ENCODE measurements at regions not wholly inside any gene's neighbourhood (a gene's known extent, or its start where the extent isn't known, plus 50 kb on each side); places are given as distances from the start of the nearest gene placed in this dataset.

DNA sequence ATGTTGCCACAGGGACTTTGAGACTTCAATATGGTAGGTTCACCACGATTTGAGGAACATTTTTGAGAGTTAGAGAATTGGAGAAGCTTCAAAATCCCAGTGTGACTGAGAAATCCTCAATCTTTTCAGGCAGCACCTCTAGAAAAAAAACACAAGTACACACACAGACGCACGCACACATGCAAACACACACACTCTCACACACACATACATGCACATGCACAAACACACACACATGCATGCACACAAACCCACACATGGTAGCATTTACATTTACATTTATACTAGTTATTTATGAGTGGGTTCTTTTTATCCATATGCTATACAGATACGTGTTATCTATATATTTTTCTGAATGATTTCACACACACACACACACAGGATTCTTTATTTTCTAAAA is 901.9 kb downstream of the GATA3 start:
- peaks cover 1% of the 10 kb centered on the region for H3K9me3 Mint-ChIP-seq (ENCODE audit: unreplicated experiment)
- TF ChIP-seq, protein P1, sequence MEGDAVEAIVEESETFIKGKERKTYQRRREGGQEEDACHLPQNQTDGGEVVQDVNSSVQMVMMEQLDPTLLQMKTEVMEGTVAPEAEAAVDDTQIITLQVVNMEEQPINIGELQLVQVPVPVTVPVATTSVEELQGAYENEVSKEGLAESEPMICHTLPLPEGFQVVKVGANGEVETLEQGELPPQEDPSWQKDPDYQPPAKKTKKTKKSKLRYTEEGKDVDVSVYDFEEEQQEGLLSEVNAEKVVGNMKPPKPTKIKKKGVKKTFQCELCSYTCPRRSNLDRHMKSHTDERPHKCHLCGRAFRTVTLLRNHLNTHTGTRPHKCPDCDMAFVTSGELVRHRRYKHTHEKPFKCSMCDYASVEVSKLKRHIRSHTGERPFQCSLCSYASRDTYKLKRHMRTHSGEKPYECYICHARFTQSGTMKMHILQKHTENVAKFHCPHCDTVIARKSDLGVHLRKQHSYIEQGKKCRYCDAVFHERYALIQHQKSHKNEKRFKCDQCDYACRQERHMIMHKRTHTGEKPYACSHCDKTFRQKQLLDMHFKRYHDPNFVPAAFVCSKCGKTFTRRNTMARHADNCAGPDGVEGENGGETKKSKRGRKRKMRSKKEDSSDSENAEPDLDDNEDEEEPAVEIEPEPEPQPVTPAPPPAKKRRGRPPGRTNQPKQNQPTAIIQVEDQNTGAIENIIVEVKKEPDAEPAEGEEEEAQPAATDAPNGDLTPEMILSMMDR (IDR thresholded peaks at IDR 0.05; ENCODE audit: partially characterized antibody, unreplicated experiment): no peak
- no peaks in the 10 kb centered on the region for H3K36me3 Mint-ChIP-seq (ENCODE audit: unreplicated experiment)
- no peaks in the 10 kb centered on the region for H3K4me1 Mint-ChIP-seq (ENCODE audit: low read depth, unreplicated experiment)
- H3K27me3 Mint-ChIP-seq (ENCODE audit: unreplicated experiment): peaks cover 1% of the 10 kb centered on the region
- H3K4me3 Mint-ChIP-seq (ENCODE audit: unreplicated experiment): no peak overlapping the region
- DNase-seq: no peak
- no peak overlapping the region for H3K27ac Mint-ChIP-seq (ENCODE audit: unreplicated experiment)

DNA sequence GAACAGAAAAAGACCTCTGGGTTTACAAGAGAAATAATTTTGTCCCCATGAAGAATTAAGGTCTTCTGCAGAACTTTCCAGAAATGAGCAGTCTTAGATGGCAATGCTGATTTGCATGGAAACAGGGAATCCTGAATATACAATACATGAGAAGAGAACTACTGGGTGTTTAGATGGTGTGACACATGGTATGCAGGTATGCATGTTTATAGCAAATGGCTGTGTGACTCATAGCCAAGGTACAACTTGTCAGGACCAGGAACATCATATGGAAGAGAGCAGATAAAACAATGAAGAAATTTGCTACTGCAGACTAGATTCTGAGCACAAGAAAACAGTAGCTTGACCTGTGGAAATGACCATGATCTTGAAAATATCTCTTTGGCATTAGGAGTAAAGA is 907.8 kb downstream of the GATA3 start:
- H3K4me3 Mint-ChIP-seq (ENCODE audit: unreplicated experiment): no peak overlapping the region
- H3K9me3 Mint-ChIP-seq (ENCODE audit: unreplicated experiment): no peaks in the 10 kb centered on the region
- no peaks in the 10 kb centered on the region for H3K27me3 Mint-ChIP-seq (ENCODE audit: unreplicated experiment)
- H3K27ac Mint-ChIP-seq (ENCODE audit: unreplicated experiment): no peak overlapping the region
- no peak for DNase-seq
- H3K36me3 Mint-ChIP-seq (ENCODE audit: unreplicated experiment): no peaks in the 10 kb centered on the region
- H3K4me1 Mint-ChIP-seq (ENCODE audit: low read depth, unreplicated experiment): no peaks in the 10 kb centered on the region
- TF ChIP-seq, protein P1 (IDR thresholded peaks at IDR 0.05; ENCODE audit: partially characterized antibody, unreplicated experiment): no peak

DNA sequence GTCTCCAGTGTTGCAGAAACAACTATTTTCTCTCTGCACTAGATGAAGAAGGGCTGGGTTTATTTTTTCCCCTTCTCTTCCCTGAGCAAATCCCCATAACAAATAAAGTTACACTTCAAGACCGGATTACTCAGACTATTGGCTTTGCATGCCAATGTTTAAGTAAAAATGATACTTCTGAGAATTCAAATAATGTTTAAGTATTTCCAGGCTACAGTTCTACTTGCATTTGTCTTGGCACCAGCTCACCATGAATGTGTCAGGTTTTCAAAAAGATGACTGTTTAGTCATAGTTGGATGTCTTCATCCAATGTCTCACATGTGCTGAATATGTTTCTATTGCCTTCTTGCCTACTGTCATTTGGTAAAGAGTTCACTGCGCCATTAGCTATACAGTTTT is 912.6 kb downstream of the GATA3 start:
- Mint-ChIP-seq H3K27me3 (ENCODE audit: unreplicated experiment) (no peaks in the 10 kb centered on the region), H3K4me1 (ENCODE audit: low read depth, unreplicated experiment) (no peaks in the 10 kb centered on the region), H3K9me3 (ENCODE audit: unreplicated experiment) (no peaks in the 10 kb centered on the region), H3K4me3 (ENCODE audit: unreplicated experiment) (no peak overlapping the region), H3K27ac (ENCODE audit: unreplicated experiment) (no peak overlapping the region), H3K36me3 (ENCODE audit: unreplicated experiment) (no peaks in the 10 kb centered on the region)
- TF ChIP-seq, protein P1 (IDR thresholded peaks at IDR 0.05; ENCODE audit: partially characterized antibody, unreplicated experiment): no peak
- no peak for DNase-seq

DNA sequence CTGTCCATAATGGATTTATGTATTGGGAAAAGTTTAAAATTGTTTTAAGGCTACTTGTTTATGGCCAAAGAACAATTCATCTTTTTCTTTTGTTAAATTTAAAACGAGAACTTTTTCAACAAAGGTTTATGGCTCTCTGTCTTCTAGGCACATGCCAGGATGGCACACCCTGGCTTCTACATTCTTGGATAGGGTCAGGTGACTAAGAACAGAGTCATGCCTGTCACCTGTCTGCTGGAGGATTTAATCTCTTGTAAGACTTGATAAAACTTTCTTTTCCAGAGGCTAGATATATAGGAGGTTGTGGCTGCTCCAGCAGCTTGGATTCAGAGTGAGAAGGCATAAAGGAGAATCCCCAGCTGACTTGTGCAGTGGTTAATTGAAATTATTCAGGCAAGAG is 915.4 kb downstream of the GATA3 start:
- TF ChIP-seq, protein P1 (IDR thresholded peaks at IDR 0.05; ENCODE audit: partially characterized antibody, unreplicated experiment): no peak
- H3K9me3 Mint-ChIP-seq (ENCODE audit: unreplicated experiment): no peaks in the 10 kb centered on the region
- no peaks in the 10 kb centered on the region for H3K27me3 Mint-ChIP-seq (ENCODE audit: unreplicated experiment)
- H3K4me1 Mint-ChIP-seq (ENCODE audit: low read depth, unreplicated experiment): no peaks in the 10 kb centered on the region
- no peak overlapping the region for H3K4me3 Mint-ChIP-seq (ENCODE audit: unreplicated experiment)
- no peaks in the 10 kb centered on the region for H3K36me3 Mint-ChIP-seq (ENCODE audit: unreplicated experiment)
- DNase-seq: no peak
- no peak overlapping the region for H3K27ac Mint-ChIP-seq (ENCODE audit: unreplicated experiment)

DNA sequence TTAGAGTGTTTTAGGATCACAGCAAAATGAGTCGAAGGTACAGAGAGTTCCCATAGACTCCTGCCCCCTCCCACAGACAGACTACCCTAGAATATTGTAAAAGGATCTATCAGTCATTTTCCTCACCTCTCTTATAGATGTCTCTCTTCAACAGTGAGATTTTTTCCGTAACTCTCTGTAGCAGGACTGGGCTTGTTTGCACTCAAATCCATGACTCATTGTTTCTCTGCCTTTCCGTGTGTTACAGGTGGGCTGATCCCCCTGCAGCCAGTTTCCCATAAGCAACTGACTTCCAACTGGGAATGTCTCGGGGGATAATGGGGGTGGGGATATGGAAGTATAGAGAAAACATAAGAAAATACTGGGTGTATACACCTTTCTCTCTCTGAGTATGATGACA is 921.0 kb downstream of the GATA3 start:
- no peaks in the 10 kb centered on the region for H3K9me3 Mint-ChIP-seq (ENCODE audit: unreplicated experiment)
- TF ChIP-seq, protein P1 (IDR thresholded peaks at IDR 0.05; ENCODE audit: partially characterized antibody, unreplicated experiment): no peak
- no peaks in the 10 kb centered on the region for H3K36me3 Mint-ChIP-seq (ENCODE audit: unreplicated experiment)
- DNase-seq: no peak
- no peaks in the 10 kb centered on the region for H3K4me1 Mint-ChIP-seq (ENCODE audit: low read depth, unreplicated experiment)
- no peak overlapping the region for H3K27ac Mint-ChIP-seq (ENCODE audit: unreplicated experiment)
- no peaks in the 10 kb centered on the region for H3K27me3 Mint-ChIP-seq (ENCODE audit: unreplicated experiment)
- no peak overlapping the region for H3K4me3 Mint-ChIP-seq (ENCODE audit: unreplicated experiment)
